Activated naive CD4-positive, alpha-beta T cell treated with anti-CD3 and anti-CD28 coated beads, Interleukin-2, amount 50 U/mL, for 16 hours (primary cell): ENCODE measurements at regions not wholly inside any gene's neighbourhood (a gene's known extent, or its start where the extent isn't known, plus 50 kb on each side); places are given as distances from the start of the nearest gene placed in this dataset.

ENCODE experiments used
- DNase-seq: peaks from one replicate; pipeline ENCODE4 v3.0.0-alpha.2; 2020

DNA sequence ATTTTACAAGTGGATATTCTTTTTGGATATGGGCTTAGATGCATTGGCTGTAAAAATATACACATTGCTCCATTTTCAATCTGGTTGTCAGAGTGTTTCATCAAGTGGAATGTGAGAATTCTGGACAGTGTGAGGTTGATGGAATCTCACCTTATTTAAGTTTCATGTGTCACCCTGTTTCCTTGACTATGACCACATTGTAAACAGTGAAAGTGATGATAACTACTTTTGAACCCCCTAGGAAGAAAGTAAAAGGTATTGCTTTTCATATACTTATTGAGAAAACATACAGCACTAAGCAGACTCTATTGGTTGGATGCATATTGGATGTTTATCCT lies 490.5 kb upstream of the RAG2 start:
- DNase-seq, result no peak

DNA sequence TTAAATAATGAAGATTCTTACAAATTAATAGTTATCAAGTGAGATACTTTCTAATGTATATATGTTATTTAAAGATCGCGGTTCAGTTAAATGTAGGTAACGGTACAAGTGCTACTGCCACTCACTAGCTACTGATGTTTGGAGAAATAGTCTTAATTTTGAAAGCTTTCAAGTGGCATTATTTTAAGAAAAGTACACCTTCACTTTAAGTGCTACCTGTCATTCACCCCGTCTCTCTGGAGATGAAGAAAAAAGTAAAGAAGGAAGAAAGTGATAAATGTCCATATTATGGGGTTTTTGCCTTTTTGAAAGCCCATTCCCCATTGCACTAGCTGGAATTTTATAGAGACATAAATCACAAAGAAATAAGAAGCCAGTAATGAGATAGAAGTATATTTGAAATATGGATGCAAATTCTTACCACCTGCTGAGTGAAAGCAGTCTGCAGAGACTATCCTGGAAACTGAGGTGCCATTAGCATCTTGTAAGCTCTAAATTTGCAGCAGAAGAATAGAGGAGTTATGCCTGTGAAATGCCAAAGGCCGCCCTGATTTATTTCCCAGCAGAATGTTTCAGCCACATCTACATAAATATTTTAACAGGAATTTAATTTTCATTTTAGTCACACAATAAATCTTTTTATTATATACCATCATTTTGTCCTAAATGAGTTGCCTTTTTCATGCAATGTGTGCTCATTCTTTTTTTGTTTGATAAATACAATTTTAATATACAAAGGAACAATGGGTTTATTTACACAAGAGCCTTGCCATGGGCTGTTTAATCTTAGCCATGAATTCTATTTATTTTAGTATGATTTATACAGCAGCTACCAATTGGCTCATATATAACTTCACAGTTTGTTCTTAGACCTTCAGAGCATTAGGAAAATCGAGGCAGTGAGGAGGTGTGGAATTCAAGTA lies 489.9 kb upstream of the RAG2 start:
- no peak for DNase-seq

DNA sequence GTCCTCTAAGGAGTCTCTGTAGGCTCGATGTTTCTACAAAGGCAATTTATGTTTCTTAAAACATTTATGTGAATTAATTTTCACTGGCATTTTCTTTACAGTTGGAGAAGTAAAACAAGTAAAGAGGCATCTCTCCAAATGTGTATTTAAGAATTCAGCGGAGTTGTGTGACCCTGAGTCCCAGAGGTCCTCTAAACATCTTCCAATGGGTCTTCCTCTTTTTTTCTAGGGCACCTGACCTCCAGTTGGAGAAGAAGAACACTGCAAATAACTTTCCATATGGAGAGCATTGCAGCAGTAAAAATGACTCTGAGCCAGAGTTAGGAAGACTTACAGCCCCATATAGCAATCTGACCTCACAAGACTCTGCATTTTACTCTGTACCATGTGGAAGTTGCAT lies 480.5 kb upstream of the RAG2 start:
- no peak for DNase-seq

DNA sequence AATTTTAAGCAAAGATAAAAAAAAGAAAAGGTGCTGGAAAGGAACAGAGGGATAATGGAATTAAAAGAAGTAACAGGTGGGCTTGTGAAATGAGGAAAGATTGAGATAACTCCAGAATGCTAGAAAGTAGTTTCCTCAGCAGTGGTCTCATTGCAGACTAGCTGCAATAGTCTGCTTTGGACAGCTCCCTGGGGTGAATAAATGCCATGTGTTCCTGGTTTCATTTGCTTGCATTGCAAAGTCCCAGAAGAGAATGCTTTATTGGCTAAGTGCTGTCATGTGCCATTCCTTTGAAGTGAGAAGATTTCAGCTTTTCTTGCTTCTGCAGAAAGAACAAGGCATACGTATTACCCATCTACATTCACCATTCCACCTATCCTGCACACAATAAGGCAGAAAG lies 478.8 kb upstream of the RAG2 start:
- no peak for DNase-seq

DNA sequence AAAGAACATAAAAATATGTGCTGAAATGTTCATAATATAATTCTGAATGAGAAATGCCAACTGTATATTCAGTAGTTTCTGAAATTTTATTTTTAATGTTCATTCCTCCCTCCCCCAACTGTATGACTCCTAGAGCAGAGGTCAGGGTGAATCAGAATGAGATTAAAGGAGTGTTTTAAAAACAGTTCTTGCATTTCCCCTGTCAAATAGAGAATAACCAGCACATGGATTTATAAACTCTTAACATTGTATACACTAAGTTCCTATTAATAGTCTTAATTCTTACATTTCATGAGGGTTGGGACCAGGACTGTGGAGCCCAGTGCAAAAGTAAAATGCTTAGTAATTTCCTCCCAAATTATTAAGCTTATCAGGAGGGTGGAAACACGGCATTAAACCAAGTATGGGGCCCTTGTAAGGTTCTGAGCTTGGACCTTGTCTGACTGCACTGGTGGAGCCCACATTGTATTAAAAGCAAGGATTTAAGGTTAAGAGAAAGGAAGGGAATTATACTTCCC lies 474.6 kb upstream of the RAG2 start:
- DNase-seq, result no peak

DNA sequence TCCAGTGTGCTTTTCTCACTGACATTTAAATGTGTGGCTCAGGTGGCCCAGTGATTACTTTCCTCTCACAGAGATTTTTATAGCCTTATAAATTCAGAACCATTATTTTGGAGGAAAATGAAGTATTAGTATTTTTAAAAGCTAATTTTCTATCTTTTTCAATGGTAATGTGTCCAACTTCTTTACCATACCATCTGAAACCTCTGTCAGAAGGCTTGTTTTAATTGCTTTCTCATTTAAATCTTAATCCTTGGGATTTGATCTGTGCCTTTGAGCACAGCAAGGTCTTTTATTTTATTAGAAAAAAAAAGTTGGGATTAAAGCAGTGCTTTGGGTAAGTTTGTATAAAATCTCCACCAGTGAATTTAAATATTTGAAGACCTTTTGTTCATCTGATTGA lies 452.3 kb upstream of the RAG2 start:
- DNase-seq, result no peak

DNA sequence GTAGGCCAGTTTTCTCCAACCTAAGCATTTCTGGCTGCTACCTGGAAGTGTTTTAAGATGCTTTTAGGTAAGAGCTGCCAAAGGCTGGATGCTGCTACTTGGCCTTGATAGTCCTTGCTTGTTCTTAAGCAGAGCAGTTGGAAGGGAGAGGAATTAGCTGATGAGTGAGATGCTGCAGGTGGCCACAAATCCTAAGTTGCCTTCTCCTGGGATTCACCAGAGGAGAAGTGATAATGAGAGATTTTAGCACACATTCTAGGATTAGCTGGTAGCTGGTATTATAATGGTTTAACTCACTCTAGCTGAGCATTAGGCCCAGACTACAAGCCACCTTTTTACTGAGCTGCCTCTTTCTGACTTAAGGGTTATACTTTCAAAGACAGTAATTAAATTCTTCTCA lies 442.9 kb upstream of the RAG2 start:
- DNase-seq, result no peak

DNA sequence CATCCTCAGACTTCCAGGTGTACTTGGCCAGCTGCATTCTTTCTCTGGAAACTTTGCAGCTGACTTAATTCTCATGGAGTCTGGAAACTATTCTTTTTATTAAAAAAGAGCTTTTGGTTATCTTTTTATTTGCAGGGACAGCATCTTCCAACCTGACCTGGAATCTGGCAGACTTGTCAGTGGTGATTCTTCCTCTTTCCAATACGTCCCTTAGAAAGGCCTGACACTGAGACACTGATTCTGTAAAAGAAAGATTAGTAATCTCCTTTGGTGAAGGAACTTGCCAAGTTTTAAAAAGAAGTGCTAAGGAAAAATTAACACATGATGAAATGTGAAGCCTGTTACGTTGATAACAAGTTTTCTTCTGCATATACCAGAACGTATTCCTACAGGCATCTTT lies 440.9 kb upstream of the RAG2 start:
- no peak for DNase-seq

DNA sequence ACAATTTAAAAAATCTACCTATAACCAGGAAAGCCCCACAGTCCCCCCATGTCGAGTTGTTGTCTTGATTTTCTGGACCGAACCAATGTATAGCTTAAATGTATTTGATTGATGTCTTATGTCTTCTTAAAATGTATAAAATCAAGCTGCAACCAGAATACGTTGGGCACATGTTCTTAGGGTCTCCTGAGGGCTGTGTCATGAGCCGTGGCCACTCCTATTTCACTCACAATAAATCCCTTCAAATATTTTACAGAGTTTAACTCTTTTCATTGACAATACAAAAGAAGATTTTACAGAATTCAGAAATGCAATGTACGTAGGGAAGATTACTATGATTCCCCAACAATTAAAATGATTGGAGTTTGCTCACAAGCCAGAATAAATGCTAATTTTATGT lies 428.7 kb upstream of the RAG2 start:
- no peak for DNase-seq

DNA sequence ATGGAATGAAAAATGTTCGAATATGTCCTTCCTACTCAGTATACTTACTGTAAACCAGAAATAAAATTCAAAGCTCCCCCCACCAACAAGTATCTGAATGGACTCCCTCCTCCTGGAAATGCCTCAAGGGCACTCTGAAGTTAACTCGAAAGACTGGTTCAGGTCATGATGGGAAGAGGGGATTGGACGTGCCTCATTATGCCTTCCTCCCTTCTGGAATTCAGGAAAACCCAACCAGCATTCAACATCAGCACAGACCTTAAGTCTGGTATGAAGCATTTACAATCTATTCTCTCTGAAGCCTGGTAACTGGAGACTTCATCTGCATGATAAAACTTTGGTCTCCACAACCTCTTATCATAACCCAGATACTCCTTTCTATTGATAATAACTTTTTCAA lies 428.3 kb upstream of the RAG2 start:
- DNase-seq, result no peak

DNA sequence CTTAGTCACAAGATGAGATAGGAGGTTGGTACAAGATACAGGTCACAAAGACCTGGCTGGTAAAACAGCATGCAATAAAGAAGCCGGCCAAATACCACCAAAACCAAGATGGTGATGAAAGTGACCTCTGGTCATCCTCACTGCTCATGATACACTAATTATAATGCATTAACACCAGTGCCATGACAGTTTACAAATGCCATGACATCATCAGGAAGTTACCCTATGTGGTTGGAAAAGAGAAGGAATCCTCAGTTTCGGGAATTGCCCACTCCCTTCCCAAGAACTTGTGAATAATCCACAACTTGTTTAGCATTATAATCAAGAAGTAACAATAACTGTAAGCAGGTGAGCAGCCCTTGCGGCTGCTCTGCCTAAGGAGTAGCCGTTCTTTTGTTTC lies 408.5 kb upstream of the RAG2 start:
- no peak for DNase-seq

DNA sequence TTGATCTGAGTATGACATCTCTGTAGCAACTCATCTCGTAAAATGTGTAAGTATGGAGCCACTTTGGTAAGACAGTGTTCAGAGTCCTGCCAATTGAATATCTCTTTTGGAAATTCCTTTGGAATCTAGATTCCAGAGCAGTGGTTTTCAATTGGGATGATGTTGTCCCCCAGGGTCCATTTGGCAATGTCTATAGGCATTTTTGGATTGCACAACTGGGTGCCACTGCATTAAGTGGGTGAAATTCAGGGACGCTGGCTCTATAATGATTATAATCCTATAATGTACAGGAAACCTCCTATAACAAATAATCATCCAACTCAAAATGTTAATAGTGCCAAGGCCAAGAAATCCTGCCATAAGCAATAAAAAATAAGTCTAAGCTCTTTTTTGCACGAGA lies 404.8 kb upstream of the RAG2 start:
- DNase-seq, result no peak

DNA sequence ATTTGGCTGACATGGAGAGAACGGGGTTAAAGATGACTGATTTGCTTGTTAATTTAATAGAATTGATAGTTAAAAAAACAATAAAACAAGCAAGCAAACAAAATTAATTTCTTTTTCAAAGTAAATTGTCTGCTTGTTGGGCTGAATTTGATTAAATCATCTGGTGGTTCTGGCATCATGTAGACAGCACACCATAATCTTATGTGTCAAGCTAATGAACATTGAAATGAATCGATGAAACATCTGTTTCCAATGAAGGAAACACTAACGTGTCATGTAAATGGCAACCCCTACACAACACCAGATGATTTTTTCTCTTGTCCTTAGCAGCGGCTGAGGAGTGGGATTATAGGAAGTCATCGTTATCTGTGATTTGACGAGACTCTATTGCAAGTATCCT lies 399.6 kb upstream of the RAG2 start:
- no peak for DNase-seq

DNA sequence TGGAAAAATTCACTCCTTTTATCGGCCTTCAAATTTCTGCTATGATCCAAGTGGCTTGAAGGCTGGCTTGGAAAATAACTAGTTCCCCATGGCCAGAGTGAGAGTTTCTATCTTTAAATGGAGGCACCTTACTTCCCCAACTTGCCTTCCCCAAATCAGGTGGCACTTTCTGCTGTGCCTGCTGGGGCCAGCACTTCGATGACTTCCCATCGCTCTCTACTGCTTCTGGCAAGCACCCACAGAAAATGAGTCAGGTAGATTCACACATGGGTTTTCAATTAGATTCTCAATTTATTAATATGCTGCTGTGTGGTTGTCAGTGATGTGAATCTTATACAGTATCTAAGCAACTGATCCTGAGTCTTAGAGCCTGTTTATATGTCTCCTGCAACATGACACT lies 398.8 kb upstream of the RAG2 start:
- DNase-seq, result no peak

DNA sequence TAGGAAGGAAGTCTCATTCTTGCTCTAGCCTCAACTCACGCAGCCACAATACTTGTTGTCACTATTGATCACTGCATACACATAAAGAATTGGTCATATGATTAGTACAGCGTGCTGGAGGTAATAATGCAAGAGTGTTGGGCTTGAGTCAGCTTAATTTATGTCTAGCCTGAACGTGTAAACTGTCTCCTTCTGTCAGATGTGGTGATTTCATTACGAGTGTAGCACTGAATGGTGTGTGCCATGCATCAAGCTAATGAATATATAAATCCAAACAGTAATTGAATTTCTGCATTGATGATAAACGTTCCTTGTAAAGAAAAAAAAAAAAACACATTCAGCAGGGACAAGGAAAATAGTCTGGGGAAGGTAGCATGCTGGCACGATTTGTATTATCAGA lies 396.2 kb upstream of the RAG2 start:
- no peak for DNase-seq

DNA sequence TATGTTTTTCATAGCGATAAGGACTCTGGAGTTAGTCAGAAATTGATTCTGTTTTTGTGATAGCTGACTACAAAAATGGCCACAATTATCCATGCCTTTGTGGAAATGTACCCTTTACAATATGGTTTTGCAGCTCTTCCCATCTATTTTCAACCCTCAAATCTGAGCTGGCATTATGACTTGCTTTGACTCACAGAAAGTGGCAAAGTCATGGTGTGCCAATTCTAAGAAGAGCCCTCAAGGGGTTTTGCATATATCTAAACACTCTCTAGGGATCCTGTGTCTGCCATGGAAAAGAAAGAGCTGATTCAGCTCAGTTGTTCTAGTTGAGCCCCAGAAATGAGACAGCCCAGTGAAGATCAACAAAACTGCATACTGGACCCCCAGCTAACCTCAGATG lies 390.5 kb upstream of the RAG2 start:
- DNase-seq, result no peak

DNA sequence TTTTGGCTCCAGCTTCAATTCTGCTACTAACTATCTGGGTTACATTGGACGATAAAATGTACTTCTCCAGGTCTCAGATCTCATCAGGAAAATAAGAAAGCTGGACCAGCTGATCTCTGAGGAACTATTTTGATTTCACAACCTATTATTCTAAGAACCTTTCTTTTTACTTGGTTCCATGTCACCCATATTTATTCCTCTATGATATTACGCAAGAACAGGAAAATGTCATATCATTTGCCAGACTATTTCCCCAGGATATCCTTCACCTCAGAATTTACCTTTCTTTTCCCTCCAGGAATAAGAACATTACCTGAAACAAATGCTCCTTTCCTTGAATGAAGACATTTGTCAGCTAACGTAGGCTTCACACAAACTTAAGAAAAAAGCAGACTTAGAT lies 387.5 kb upstream of the RAG2 start:
- no peak for DNase-seq

DNA sequence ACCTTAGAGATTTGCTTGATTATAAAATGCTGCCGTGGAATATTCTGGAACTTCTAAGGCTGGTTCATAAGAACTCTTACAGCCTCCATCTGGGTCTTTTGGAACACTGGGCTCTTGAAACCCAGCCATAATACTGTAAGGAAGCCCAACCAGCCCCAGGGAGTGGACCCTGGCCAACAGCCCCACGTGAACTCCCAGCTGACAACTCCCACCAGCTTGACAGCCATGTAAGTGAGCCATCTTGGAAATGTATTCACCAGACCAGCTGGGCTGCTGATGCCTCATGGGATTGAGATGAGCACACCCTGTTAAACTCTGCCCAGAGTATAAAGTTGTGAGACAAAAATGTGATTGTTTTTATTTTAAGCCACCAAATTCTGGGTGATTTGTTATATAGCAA lies 378.7 kb upstream of the RAG2 start:
- no peak for DNase-seq

DNA sequence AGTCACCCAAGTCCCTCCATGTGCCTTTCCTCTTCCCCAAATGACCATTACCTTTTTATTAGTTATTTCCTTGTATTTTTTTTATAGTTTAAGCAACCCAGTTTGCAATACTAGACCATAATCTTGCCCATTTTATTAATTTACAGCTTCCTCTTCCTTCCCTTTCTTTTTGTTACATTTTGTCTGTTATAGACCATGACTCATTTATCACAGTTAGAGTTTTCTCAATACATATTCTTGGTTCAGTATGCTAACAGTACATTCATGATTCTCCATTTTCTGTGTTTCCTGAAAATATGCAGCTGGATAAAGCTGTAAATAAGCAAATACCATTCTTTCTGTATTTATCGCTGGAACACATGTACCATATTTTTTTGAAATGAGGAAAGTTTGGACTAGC lies 376.7 kb upstream of the RAG2 start:
- no peak for DNase-seq

DNA sequence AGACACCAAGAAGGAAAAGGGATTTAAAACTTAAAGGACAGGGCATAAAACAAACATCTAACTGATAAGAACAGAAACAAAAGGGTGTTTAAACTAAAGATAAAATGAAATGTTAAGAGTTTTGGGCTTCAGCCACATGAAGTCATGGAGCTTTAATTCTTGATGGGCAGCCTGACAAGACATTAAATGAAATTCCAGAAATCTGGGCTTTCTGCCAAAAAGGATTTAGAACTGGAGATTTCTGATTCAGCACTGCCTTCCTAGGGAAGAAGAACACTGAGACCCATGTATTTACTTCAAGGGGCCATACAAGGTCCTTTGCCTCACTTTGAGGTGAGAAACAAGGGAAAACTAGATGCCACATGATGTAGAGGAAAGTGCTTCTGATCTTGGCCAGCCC lies 355.9 kb upstream of the RAG2 start:
- no peak for DNase-seq

DNA sequence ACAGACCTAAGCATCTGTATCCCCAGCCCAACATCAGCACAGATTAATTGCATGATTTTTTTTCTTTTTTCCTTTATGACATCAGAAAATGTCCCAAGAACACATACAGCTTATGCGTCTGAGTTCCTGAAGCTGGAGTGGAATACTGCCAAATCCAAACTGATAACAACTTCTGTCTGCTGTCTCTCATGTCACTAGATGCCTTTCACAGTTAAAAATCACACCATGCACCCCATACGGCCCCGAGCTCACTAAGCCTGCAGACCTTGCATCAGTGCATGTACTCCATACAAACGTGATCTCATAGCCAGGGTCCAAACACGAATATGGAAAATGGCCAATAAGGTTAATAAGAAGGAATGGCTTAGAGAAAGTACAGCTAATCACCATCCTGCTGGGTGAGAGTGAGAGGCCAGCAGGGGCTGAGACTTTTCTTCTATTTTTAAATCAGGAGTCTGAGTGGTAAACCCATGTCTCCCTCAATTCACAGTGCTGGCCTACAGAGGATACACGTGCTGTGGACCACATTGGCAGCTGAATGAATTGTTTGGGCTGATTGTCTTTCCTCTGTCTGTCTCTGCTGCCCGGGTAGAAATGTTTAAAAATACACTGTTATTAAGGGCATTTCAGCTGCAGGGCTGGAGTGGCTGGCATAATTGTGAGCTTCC lies 350.6 kb upstream of the RAG2 start:
- DNase-seq, result no peak

DNA sequence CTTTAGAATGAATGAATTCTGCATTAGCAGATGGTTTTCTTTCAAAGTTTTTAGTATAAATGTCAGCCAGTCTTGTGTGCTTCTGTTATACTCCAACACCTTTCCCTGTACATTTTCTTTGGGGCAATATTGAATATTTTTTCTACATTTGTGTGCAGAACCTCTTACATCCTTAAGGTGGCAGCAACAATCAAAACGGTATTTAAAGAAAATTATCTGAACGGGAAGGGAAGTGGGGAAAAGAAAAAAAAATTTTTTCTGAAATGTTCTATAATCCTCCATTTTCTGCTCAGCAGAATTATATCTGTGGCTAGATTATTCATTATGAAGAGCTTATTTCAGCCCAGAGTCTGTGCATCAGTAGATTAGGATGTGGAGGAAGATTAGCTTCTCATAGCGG lies 347.3 kb upstream of the RAG2 start:
- DNase-seq, result no peak

DNA sequence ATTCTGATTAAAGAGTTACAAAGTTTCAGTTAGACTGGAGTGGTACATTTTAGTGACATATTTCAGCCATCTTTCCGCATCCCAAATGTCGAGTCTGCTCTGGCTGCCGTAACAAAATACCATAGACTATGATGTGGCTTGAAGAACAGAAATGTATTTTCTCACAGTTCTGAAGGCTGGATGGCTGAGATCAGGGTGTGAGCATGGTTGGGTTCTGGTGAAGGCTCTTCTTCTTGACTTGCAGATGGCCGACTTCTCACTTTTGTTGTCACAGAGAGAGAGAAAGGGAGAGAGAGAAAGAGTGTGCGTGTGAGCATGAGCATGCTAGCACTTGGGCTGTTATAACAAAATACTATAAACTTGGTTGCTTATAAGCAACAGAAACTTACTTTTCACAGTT lies 335.4 kb upstream of the RAG2 start:
- no peak for DNase-seq

DNA sequence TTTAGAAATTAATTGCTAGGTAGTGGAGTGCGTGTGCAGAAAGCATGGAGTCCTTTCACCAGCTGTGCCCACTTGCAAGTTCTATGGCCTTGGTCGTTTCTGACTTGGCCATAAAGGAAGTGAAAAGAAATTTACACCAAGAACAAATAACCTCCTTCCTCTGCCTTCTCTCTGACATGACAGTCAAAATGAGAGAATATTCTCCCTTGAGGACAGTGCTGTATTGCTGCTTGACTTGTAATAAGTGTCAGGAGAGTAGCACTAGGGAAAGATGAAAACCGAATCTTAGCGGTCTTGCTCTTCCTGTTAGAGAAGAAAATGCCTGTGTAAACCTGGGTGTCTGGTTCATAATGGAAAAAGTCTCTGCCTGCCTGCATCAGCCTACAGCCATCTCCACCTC lies 333.1 kb upstream of the RAG2 start:
- DNase-seq, result no peak

DNA sequence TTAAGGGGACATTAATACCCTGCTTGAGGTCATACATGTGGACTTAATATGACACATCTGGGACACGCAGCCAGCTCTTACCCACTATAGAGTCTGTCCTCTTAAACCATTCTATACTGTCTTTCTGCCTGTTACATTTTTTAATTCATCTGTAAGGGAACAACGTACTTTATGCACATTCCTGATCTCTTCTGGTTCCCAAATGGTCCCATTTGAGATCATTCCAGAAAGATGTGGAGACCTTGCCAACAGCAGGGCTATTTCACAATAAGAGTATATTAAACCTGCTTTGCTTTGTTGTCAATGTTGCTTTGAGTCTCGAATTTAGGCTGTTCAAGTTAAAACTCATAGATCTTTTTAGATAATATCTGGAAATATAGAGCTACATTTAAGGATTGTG lies 332.2 kb upstream of the RAG2 start:
- no peak for DNase-seq
